ENCODE measurements at regions not wholly inside any gene's neighbourhood (a gene's known extent, or its start where the extent isn't known, plus 50 kb on each side); places are given as distances from the start of the nearest gene placed in this dataset.
"Not testable (repeated sequence)": the region's sequence is repeated elsewhere in the genome, so short reads cannot be mapped to it uniquely, and the experiment has no call there.

DNA sequence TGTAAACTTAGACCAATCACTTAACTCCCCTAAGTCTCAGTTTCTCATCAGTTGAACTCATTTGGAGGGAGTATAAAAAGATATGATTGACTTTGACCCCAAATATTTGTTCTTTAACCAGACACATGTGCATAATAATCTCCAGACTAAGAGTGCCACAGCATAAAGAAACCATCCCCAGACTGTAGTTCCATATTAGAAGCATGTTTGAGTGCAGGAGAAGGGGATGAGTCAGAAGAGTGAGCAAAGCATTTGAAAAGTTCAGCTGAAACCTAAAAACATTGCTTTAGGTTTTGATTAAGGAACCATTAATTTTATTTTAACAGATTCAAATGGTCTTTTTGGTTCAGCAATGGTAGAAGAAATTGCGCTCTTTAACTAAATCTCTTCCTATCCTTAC lies 654.8 kb downstream of the UTRN start:
- no peak for DNase-seq

DNA sequence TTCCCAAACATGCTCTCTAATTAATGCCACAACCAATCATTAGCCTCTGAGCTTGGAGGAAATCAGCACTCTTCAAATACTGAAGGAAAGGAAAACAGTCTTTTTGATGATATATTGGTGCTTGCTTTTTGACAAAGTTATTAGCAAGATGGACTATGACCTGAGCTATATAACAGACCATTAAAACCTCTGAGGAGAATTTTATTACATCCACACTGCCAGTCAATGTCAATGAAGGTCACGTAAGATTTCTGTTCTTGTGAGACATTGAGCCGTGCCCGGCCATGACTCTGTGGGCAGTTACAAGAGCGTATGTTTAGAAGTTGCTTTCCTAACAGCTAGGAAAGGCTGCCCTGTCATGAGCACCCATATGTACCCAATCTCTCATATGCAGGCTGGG lies 659.0 kb downstream of the UTRN start:
- DNase-seq: no peak

DNA sequence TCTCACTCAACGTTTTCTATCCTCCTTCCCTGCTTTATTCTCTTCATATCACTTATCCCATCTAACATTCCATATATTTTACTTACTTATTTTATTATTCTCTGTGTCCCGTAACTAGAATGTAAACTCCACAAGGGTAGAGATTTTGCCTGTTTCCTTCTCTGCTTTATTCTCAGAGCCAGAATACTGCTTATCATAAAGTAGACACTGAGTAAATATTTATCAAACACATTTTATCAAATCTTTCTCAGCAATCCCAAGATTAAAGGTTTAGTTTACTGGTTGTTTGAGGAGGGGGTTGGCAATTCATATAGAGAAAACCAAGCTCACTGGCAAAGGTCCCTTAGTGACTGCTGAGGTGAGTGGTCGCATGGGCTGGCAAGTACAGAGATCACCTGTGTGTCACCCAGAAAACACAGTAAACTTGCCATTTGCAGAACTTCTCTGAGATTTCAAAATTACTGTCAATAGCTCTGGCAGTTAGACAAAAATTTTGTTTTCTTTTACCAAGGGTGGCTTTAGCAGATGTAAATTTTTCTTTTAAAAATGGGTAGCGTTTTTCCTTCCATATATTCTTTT lies 662.4 kb downstream of the UTRN start:
- no peak for DNase-seq

DNA sequence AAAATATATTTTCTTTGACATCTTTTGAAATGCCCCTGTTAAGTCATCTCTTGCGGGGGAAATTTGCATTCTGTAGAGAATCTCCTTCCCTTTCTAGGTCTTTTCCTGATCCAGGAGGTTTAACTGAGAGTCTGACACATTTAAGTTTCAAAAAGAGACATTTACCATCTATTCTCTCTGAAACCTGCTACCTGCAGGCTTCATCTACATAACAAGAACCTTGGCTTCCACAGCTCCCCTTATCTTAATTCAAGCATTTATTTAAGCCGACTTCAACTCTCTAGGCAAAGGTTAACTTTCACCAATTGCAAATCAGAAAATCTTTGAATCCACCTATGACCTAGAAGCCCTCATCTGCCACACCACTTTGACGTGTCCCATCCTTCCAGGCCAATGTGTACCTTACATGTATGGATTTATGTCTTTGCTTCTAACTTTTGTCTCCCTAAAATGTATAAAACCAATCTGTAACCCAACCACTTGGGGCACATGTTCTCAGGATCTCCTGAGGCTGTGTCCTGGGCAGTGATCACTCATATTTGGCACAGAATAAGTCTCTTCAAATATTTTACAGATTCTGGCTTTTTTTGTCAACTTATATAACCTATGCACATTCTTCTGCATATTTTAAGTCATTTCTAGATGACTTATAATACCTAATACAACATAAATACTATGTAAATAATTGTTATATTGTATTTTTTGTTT lies 666.7 kb downstream of the UTRN start:
- no peak for DNase-seq

DNA sequence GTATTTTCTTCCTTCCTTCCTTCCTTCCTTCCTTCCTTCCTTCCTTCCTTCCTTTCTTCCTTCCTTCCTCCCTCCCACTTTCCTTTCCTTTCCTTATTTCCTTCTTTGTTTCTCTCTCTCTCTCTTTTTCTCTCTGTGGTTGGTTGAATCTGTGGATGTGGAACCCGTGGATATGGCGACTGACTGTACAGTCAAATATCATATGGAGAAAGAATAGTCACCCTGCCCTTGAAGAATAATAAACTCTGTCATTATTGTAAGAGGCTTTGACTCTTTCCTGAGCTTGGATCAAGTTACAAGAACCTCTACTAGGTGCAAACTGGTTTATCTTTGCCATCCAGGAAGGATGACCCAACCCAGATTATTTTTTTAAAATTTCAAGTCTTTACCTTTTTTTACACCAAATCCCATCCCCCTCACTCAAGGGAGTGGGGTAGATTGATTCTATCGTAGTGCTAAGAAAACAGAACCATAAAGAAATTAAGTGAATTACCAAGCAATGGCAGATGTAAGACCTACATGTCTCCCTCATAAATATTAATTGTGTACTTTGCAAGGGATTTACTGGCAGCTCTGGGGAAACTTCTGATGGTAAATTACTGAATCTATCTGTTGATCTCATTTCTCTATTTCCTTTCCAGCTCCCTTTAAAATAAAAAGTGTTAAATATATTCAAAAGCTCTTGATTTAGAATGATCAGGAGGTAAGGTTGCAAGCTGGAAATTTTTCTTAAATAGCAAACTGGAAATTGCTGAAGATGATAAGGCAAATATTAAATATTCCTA lies 667.5 kb downstream of the UTRN start:
- no peak for DNase-seq

DNA sequence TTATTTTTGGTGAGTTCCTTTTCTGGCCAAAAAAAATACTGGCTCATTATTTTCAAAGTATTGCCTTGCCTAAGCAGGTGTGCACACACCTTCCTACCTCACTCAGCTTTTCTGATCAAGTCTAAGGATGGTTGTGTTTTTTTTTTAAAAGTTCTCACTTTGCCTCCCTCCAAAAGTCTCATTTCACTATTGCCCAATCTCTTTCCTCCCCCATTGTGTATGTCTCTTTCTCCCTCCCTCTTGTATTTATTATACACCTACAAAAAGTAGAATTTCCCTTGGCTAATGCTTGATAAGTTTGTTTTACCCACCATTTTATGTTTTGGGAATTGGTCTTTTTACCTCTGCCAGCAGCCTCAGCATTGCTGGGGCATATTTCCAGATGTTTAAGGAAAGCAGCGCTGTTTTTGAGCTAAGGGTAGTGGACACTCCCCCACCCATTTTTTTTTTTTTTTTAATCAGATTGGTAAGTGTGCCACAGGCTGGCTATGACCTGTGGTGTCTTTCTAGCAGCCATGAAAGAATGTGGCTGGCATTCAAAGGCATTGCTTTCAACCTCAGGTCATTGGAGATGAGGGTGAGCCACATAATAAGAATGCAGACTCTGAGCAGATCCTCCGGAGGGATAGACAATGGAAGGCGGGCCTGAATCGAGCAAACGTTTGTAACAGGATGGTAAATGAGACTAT lies 668.6 kb downstream of the UTRN start:
- DNase-seq: no peak

DNA sequence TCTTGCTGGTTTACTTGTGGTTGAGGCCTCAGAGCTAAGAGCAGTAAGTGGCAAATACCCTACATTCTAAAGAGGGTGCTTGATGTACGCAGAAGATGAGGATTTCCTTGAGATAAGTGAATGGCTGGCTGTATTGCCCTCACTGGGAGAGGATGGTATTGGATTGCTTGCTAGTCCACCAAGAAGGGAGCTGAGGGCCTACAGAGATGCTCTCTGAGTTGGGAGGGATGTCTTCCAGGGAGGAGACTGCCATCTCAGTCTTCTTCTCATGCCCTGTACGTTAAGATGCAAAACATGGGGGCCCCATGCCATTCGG lies 669.1 kb downstream of the UTRN start:
- no peak for DNase-seq

DNA sequence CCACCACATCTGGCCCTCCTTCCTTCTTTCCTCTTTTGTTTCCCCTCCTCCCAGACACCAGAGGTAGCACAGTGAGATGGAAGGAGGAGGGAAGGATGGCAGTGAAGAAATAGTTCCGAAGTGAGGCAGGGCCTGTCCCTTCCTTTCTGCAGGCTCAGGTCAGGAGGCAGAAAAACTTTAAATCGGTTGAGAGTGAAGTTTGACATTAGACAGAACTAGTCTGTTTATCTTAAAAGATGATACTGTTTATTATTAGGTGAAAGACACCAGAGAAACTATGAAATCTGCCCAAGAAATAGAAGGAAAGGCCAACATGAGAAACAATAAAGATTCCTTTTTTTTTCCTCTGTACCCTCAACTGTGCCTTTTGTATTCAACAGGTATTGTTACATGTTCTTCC lies 670.3 kb downstream of the UTRN start:
- DNase-seq: no peak

DNA sequence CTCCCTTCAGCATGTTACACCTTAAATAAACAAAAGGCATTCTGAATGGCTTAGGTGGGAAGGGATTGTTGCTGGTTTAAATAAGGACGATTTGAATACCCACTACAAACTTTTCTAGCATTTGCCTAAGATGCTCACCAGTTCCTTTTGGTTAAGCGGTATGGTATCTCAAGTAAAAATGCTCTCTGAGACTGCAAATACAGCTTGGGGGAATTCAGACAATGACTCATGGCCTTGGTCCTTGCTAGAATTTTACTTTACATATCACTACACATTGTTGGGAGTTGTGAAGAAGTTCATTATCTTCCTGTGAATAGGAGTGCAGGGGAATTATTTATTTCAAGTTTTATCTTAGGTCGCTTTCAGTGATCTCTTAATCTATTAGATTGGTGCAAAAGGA lies 670.7 kb downstream of the UTRN start:
- DNase-seq: no peak

DNA sequence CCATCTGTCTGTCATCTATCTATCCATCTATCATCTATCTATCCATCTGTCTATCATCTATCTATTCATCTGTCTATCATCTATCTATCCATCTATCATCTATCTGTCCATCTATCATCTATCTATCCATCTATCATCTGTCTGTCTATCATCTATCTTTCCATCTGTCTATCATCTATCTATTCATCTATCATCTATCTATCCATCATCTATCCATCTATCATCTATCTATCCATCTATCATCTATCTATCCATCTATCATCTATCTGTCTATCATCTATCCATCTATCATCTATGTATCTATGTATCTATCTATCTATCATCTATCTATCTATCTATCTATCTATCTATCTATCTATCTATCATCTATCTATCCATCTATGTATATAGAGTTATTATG lies 671.6 kb downstream of the UTRN start:
- not testable (repeated sequence) for DNase-seq

DNA sequence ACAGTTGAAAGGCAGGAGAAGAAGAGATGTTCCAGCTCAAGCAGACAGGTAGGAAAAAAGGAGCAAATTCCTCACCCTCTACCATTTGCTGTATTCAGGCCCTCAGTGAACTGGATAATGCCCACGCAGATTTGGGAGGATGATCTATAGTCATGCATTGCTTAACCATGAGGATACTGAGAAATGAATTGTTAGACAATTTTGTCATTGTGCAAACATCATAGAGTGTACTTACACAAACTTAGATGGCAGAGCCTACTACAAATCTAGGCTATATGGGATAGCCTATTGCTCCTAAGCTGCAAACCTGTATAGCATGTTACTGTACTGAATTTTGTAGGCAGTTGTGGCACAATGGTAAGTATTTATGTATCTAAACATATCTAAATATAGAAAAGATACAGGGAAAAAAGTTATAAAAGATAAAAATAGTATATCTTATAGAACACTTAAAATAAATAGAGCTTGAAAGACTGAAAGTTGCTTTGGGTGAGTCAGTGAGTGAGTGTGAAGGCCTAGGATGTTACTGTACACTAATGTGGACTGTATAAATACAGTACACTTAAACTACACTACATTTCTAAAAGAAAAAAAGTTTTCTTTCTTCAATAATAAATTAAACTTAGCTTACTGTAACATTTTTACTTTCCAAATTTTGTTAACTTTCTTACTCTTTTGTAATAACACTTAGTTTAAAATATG lies 672.3 kb downstream of the UTRN start:
- no peak for DNase-seq

DNA sequence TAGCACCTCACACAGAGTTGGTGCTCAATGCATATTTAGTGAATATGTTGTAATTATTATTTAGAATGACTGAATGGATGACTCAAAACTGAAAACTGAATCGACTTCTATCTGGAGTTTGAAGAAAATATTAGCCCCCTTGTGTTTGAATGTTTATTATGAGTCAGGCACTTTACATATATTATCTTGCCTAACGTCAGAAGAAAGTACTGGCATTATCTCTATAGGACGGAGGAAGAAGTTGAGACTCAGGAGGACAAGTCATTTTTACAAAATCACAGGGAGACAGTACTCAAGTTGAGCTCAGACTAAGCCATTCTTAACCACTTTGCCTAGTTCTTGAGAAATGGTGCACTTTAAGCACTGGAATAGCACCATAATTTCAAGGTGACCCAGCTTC lies 684.0 kb downstream of the UTRN start:
- no peak for DNase-seq

DNA sequence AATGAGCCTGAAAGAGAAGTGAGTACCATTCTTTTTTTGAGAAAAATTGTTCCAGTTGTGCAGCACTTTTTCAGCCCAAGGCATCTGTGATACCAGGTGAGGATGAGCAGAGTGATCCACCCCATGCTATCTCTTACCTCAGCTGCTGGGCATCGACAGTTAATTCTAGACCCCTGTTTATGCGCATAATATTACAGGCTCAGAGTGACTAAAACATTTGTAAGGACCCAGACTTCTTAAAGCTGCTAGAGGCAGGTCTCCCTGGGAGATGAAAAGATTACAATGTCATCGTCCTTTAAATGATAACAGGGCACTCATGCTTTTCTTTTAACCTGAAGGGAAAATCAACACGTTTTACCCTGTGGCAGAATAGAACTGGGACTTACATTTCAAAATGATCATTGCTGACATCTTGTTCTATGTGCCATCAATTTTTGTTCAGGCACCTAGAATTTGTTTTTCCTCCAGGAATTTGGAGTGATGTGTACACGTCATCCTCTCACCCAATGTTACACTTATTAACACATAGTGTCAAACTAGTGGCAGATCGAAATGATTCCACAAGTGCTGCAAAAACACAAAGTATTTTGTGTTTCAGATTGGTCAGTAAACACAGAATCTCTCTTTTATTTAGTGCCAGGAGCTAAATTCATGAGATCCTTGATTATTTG lies 684.6 kb downstream of the UTRN start:
- no peak for DNase-seq

DNA sequence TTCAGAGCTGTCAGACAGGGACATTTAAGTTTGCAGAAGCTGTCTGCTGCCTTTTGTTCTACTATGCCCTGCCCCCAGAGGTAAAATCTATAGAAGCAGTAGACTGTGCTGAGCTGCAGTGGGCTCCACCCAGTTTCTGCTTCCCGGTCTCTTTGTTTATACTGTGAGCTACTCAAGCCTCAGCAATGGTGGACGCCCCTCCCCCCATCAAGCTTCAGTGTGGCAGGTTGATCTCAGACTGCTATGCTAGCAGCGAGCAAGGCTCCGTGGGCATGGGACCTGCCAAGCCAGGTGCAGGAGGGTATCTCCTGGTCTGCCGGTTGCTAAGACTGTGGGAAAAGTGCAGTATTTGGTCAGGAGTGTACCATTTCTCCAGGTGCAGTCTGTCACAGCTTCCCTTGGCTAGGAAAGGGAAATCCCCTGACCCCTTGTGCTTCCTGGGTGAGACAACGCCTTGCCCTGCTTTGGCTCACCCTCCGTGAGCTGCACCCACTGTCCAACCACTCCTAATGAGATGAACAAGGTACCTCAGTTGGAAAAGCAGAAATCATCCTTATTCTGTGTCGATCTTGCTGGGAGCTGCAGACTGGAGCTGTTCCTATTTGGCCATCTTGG lies 692.2 kb downstream of the UTRN start:
- DNase-seq: not testable (repeated sequence)

DNA sequence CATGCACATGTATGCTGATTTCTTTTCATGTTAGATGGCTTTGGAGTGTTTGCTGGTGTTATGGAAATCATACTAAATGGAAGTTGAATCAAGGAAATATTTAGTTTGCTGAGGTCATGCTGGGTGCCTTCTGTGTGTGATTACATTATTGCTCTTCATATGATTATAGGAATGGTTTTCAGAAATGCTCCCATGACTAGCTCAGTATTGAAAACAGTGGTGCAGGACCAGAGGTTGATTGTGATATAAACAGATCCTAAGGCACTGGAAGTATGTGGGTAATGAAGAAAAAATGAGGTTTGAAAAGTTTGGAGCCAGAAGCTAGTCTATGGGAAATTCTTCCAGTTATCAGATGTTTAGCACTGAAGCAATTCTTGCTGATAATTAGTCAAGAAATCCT lies 693.1 kb downstream of the UTRN start:
- DNase-seq: no peak

DNA sequence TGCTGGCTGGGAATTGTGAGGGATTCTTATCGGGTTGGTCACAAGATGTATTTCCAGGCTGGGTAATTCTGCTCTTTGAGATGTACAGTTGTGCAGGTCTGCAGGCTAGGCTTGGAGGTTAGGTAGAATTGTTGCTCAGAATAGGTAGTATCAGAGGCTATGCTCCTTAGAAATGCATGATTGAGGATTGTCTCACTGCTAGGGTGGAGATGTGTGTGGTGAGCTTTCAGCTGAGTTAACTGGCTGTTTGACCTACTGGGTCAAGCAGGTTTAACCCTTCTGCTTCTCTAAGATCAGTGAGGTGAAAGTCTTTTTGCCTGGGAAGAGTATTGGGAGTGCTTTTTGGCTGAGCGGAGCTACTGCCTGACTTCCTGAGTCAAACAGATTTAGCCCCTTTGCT lies 701.1 kb downstream of the UTRN start:
- no peak for DNase-seq

DNA sequence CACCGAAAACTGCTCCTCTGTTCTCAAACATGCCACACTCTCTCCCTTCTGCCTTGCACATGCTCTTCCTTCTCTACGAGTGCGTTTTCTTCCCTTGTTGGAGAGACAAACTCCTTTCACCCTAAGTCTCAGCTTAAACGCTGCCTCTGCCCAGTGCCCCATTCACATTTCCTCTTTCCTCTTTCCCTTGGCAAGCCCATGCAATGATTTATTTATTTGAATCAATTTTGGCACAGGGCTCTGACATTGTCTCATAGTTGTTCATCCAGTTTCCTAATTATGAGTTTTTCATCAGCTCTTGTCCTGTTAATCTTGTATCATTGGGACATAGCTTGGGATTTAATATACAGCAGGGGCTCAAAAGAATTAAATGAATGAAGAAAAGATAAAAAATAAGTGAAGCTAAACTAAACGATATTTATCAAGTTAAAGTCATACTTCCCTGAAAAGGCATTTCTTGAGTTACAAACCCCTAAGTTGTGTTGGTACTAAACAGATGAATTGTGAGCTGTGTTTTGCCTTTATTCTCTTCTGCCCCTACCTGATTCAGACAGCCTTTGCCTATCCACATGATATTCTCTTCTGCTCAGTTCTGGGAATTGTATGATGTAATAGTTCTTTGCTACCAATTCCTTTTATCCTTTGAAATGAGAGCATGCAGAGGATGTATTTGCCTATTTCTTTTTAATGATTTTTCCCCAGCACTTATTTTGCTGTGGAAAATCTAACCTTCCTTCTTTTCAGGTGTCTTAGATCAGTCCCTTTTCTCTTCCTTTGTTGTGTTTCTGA lies 704.4 kb downstream of the UTRN start:
- no peak for DNase-seq

DNA sequence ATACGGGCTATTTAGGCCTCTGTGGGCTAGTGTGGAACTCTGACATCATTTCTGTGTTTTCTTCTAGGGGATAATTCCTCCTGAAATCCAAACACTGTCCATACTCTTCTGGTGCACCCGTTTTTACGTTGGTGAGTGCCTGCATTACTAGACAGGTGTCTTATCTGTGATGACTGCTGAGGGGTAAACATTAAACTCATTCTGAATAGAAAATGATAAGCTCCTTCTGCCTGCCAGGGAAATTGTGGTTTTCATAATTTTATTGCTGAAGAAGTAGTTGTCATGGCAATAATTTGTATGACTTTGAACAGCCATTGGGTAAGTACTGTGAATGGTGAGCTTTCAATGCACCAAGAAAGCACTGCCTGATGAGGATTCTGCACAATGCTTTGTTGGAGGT lies 705.6 kb downstream of the UTRN start:
- no peak for DNase-seq

DNA sequence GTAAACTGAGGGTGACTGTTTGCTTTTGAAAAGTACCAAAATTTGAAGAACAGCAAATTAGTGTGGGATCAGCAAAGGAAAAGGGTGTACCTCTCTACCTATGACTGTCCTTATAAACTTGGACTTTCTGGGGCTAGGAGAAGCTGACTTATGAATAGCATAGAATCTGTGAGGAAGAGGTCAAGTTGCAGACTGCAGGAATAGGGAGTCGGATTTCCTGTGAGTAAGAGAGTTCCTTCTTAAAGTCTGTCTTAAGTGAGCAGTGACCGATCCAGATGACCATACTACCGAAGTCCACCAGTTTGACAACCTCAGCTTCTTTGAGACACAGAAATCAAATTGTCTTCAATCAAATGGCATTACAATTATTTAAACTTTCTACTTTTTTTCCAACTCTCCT lies 708.7 kb downstream of the UTRN start:
- DNase-seq: no peak

DNA sequence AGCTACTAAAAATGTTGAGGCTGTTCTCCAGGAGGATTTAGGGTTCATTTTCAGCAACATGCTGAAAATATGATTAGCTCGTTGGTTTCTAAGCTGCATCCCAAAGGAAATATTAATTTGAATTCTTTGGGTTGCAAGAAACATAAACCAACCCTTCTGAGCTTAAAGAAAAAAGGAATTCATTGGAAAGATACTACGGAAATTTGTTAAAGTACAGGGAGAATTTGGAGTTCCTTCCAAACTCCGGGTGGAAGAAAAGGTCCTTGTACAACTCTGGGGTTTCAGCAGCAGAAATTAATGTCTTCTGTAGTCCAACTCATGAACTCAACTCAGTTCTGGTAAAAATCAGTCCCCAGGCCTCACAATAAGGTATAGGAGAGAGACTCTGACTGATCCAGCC lies 712.9 kb downstream of the UTRN start:
- DNase-seq: no peak

DNA sequence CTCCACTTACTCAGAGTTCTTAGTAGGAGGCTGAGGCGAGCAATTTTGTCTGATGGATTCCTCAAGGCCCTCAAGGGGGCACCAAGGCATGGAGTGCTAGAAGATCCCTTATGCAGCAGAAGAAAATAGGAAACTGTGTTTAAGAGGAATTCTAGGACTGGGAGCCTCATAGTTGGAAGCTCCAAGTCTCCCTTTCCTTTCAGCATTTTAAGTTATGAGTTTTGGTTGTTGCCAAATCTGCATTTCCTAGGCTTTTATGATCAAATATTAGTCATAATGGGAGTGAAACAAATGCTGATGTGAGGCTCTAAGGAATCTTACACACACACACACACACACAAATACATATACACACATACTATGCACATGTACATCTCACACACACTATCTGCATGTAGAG lies 714.0 kb downstream of the UTRN start:
- DNase-seq: no peak

Measured in GOT3 (cell line).